B cell (primary cell): ENCODE measurements at regions not wholly inside any gene's neighbourhood (a gene's known extent, or its start where the extent isn't known, plus 50 kb on each side); places are given as distances from the start of the nearest gene placed in this dataset.

Source experiments
- ATAC-seq: fragments of 200-7000 bp; cut with Tn5 transposase; one replicate; pipeline ENCODE4 v1.10.0; 2021; ENCODE audit warnings: low read depth, mild to moderate bottlenecking, moderate number of reproducible peaks, moderate library complexity
- CTCF ChIA-PET: fragments of 350-600 bp; sonication (Branson Sonifier 250); formaldehyde crosslinking; loops from one replicate; lab custom pipeline; 2021; ENCODE audit warnings: antibody characterized with exemption, inconsistent platforms; lab: Charles Lee
- POLR2A ChIA-PET: fragments of 350-600 bp; sonication (Branson Sonifier 250); formaldehyde crosslinking; loops from one replicate; lab custom pipeline; 2021; ENCODE audit warnings: antibody characterized with exemption; lab: Charles Lee
- DNase-seq: peaks from one replicate; pipeline ENCODE4 v3.0.0; 2013
- H2AFZ ChIP-seq: 2 replicates; pipeline ENCODE4 v1.6.1; 2012; ENCODE audit warnings: mild to moderate bottlenecking, low read depth, low read length; ENCODE audit not compliant: insufficient read depth, poor library complexity, severe bottlenecking
- H3K27ac ChIP-seq, 2 donors: 1 replicate in 1 of 2; 2 replicates in 1 of 2; pipeline ENCODE4 v1.5.1; 2012 to 2013; ENCODE audit warnings: low read length in 2 of 2, mild to moderate bottlenecking in 2 of 2, moderate library complexity in 1 of 2
- H3K27me3 ChIP-seq, 4 experiments: fragments of 200-600 bp in 1 of 4; sonication (generic) in 1 of 4; replicated peaks in 1 of 4; 1 replicate in 2 of 4; 2 replicates in 2 of 4; pipeline versions ENCODE4 v1.6.1 to v1.7.0; 2013 to 2016; ENCODE audit warnings: low read length in 3 of 4, mild to moderate bottlenecking in 2 of 4, mixed read lengths in 1 of 4, moderate library complexity in 1 of 4; ENCODE audit not compliant: insufficient read depth in 4 of 4, control insufficient read depth in 3 of 4; ENCODE audit errors: control extremely low read depth in 1 of 4
- H3K36me3 ChIP-seq, 2 experiments: replicated peaks in 1 of 2; 1 replicate in 1 of 2; 2 replicates in 1 of 2; pipeline versions ENCODE4 v1.6.1 to v1.7.1; 2013; ENCODE audit warnings: low read length in 1 of 2; ENCODE audit not compliant: insufficient read depth in 2 of 2, control insufficient read depth in 1 of 2; ENCODE audit errors: control extremely low read depth in 1 of 2, extremely low read depth in 1 of 2
- H3K4me1 ChIP-seq, 2 donors: fragments of 200-600 bp in 1 of 2; sonication (generic) in 1 of 2; 1 replicate in 1 of 2; 2 replicates in 1 of 2; pipeline versions ENCODE4 v1.5.1 to v1.6.1; 2013 to 2017; ENCODE audit warnings: low read length in 2 of 2; ENCODE audit not compliant: control insufficient read depth in 2 of 2, insufficient read depth in 2 of 2
- H3K4me2 ChIP-seq: replicated peaks from 2 replicates; pipeline ENCODE3; 2012; ENCODE audit warnings: mild to moderate bottlenecking, low read depth, low read length; ENCODE audit not compliant: poor library complexity, severe bottlenecking
- H3K4me3 ChIP-seq, 5 experiments: fragments of 200-600 bp in 1 of 5; sonication (generic) in 1 of 5; 1 replicate in 3 of 5; 2 replicates in 2 of 5; pipeline versions ENCODE4 v1.5.1 to v1.7.0; 2011 to 2016; ENCODE audit warnings: low read length in 4 of 5, mild to moderate bottlenecking in 4 of 5, low read depth in 2 of 5, control low read depth in 1 of 5, moderate library complexity in 1 of 5; ENCODE audit not compliant: insufficient read depth in 1 of 5; ENCODE audit errors: control extremely low read depth in 1 of 5, extremely low read depth in 1 of 5
- H3K79me2 ChIP-seq: fragments of 200-600 bp; sonication (generic); one replicate; pipeline ENCODE4 v1.6.0; 2016; ENCODE audit warnings: low read length; ENCODE audit not compliant: control insufficient read depth, insufficient read depth
- H3K9ac ChIP-seq: fragments of 200-600 bp; sonication (generic); 2 replicates; pipeline ENCODE4 v1.6.1; 2017; ENCODE audit warnings: mild to moderate bottlenecking, low read length, moderate library complexity
- H3K9me3 ChIP-seq, 3 donors: one replicate each; pipeline versions ENCODE4 v1.6.1 to v1.7.1; 2013; ENCODE audit warnings: low read length in 2 of 3; ENCODE audit not compliant: control insufficient read depth in 2 of 3, insufficient read depth in 1 of 3; ENCODE audit errors: control extremely low read depth in 1 of 3
- H4K20me1 ChIP-seq: 2 replicates; pipeline ENCODE4 v1.6.0; 2012; ENCODE audit warnings: mild to moderate bottlenecking, low read length; ENCODE audit not compliant: insufficient read depth, control insufficient read depth, poor library complexity, severe bottlenecking
- H3K27ac Mint-ChIP-seq: one replicate; pipeline ENCODE4 v1.8.0; 2021; ENCODE audit warnings: mixed read lengths
- H3K27me3 Mint-ChIP-seq: one replicate; pipeline ENCODE4 v1.8.0; 2021; ENCODE audit warnings: mixed read lengths
- H3K4me1 Mint-ChIP-seq: one replicate; pipeline ENCODE4 v1.8.0; 2021; ENCODE audit warnings: mixed read lengths
- H3K4me3 Mint-ChIP-seq: one replicate; pipeline ENCODE4 v1.8.0; 2021; ENCODE audit warnings: mixed read lengths
- H3K9me3 Mint-ChIP-seq: one replicate; pipeline ENCODE4 v1.8.0; 2022; ENCODE audit warnings: mixed read lengths; ENCODE audit not compliant: insufficient read depth
- EZH2 ChIP-seq: IDR thresholded peaks from 2 replicates; pipeline ENCODE4 v1.6.1; 2012; ENCODE audit warnings: borderline replicate concordance, low read depth, mild to moderate bottlenecking, moderate library complexity, low read length; ENCODE audit not compliant: insufficient read depth, poor library complexity, severe bottlenecking
- WGBS: methylation state at CpG from one replicate; pipeline ENCODE4 v1.1.5; 2013; ENCODE audit warnings: missing lambda C conversion rate; ENCODE audit not compliant: insufficient coverage; 5-methylcytosine and 5-hydroxymethylcytosine counted together
- intact Hi-C: fragments of 100-400 bp; cut with micrococcal nuclease; formaldehyde crosslinking; loops from one replicate; pipeline ENCODE4 v1.10.0; 2022
- TF ChIP-seq, protein P1 (sequence below): fragments of 200-600 bp; IDR thresholded peaks from one replicate; pipeline ENCODE4 v1.8.0; 2022; ENCODE audit warnings: antibody characterized with exemption, mild to moderate bottlenecking

DNA sequence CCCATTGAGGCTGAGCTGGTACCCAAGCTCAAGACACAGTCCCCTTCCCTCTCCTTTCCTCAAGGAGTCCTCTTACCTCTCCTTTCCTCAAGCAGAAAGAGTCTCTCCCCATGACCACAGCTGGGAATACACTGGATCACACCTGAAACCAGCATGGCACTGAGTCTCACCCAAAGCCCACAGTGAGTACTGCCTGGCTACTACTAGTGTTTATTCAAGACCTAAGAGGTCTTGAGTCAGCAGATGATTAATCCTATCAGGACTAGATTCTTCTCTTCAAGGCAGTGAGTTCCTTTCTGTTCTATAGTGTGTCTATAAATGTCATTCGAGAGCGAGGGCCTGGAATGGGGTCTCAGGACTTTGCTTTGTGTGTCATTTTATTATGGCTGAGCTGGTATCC lies 111.4 kb downstream of the METTL4 start:
- DNase-seq (no peak), ATAC-seq (no peak)
- Histone ChIP-seq H4K20me1 (no peaks in the 10 kb centered on the region), H3K4me3 (no peak overlapping the region), H3K36me3 (no peaks in the 10 kb centered on the region), H3K27me3 (no peaks in the 10 kb centered on the region), H2AFZ (no peak overlapping the region), H3K4me1 (no peaks in the 10 kb centered on the region), H3K27ac (no peak overlapping the region), H3K4me2 (no peak overlapping the region), H3K79me2 (no peaks in the 10 kb centered on the region), H3K9ac (no peak overlapping the region), H3K9me3 (no peaks in the 10 kb centered on the region)
- no CpG with 5 or more reads among the region's 2 CpGs for WGBS
- Mint-ChIP-seq H3K27ac (no peak overlapping the region), H3K9me3 (no peaks in the 10 kb centered on the region), H3K27me3 (peaks cover 11% of the 10 kb centered on the region), H3K4me1 (no peaks in the 10 kb centered on the region), H3K4me3 (no peak overlapping the region)
- intact Hi-C loops, result no loop called here
- CTCF ChIA-PET, result interaction anchor here (0.6 kb wide), 1 partner anchor 1494 kb away, joined by 3 read pairs; no protein-coding TSS in a partner anchor
- no peak for TF ChIP-seq EZH2
- TF ChIP-seq, protein P1, sequence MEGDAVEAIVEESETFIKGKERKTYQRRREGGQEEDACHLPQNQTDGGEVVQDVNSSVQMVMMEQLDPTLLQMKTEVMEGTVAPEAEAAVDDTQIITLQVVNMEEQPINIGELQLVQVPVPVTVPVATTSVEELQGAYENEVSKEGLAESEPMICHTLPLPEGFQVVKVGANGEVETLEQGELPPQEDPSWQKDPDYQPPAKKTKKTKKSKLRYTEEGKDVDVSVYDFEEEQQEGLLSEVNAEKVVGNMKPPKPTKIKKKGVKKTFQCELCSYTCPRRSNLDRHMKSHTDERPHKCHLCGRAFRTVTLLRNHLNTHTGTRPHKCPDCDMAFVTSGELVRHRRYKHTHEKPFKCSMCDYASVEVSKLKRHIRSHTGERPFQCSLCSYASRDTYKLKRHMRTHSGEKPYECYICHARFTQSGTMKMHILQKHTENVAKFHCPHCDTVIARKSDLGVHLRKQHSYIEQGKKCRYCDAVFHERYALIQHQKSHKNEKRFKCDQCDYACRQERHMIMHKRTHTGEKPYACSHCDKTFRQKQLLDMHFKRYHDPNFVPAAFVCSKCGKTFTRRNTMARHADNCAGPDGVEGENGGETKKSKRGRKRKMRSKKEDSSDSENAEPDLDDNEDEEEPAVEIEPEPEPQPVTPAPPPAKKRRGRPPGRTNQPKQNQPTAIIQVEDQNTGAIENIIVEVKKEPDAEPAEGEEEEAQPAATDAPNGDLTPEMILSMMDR, result no peak
- POLR2A ChIA-PET, result no interaction called here

- POLR2A ChIA-PET, result no interaction called here
- DNase-seq, result no peak
- Histone ChIP-seq H3K9ac (no peak overlapping the region), H3K4me3 (no peak overlapping the region), H3K79me2 (no peaks in the 10 kb centered on the region), H4K20me1 (no peaks in the 10 kb centered on the region), H3K9me3 (no peaks in the 10 kb centered on the region), H2AFZ (no peak overlapping the region), H3K36me3 (no peaks in the 10 kb centered on the region), H3K27ac (no peak overlapping the region), H3K4me1 (no peaks in the 10 kb centered on the region), H3K4me2 (no peak overlapping the region), H3K27me3 (no peaks in the 10 kb centered on the region)
- intact Hi-C loops, result no loop called here
- Mint-ChIP-seq H3K4me3 (no peak overlapping the region), H3K4me1 (no peaks in the 10 kb centered on the region), H3K27ac (no peak overlapping the region), H3K9me3 (no peaks in the 10 kb centered on the region), H3K27me3 (peaks cover 15% of the 10 kb centered on the region)
- TF ChIP-seq EZH2, result no peak
- TF ChIP-seq, protein P1, result no peak
- no CpG with 5 or more reads among the region's 1 CpG for WGBS
- CTCF ChIA-PET, result no interaction called here
- ATAC-seq, result no peak
These were observed 104.3 kb downstream of the METTL4 start for GRCh38 chr18:2466978-2467377.
